ENCODE measurements at regions not wholly inside any gene's neighbourhood (a gene's known extent, or its start where the extent isn't known, plus 50 kb on each side); places are given as distances from the start of the nearest gene placed in this dataset.

GRCh38 chr18:38330573-38330972, 765.0 kb upstream of the CELF4 start:
- no peak for TF ChIP-seq CTCF (IDR thresholded peaks at IDR 0.05)
- no peak for TF ChIP-seq POLR2A (IDR thresholded peaks at IDR 0.05)

Data from ovary (tissue), 3 donors.